ENCODE measurements at regions not wholly inside any gene's neighbourhood (a gene's known extent, or its start where the extent isn't known, plus 50 kb on each side); places are given as distances from the start of the nearest gene placed in this dataset.
A peak's percentile ranks its signal among the peaks of the same experiment; 100 is the strongest.
"Not testable (repeated sequence)": the region's sequence is repeated elsewhere in the genome, so short reads cannot be mapped to it uniquely, and the experiment has no call there.

DNA sequence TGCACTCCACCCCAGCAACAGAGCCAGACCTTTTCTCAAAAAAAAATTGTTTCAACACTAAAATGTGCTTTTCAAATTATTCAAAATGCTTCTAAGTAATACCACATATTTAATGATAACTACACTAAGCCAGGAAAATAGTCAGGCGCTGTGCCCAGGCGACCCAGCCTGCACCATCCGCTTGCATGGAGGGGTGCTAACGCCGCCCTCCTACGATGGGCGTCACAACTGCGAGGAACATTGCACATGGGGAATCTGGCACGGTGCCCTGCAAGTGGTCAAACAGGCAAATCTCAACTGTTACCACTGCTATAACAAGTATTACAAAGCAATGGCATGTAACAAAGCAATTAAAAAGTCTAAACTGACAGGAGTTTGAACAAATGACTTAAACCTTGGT is 131.7 kb upstream of the PTPN20 start:
- intact Hi-C loops (cut with DNase I; ENCODE audit: low total_unique reads): not testable (repeated sequence)

DNA sequence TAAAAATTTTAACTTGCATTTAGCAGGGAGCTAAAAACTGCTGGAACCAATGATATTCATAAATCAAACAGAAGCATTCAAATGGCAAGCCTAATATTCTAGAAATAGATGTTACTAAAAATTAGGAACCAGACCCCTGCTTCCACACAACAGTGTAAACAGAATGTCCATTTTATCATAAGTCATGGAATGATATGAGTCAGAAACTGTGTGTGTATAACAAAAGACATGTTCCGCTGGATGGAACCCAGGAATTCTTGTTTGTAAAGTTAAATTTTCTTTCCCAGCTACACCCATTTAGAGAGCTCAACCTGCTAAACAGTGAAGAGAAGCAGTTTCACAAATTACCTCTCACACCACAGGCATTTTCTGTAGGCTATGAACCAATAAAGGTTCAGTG is 131.1 kb upstream of the PTPN20 start:
- H3K9me3 ChIP-seq; DNase-seq; intact Hi-C loops (cut with DNase I; ENCODE audit: low total_unique reads); H3K4me3 ChIP-seq; H3K27me3 ChIP-seq; H3K36me3 ChIP-seq: not testable (repeated sequence)
- peak overlapping the region in 4 of 5 donors; percentile 41 to 75 (median 68) for H3K27ac ChIP-seq
- peaks cover 0 to 17% (median 8%) of the 10 kb centered on the region in 4 donors for H3K4me1 ChIP-seq
- WGBS, 5 donors: 19 to 50% (median 36%) methylated on average over 1 of the region's 1 CpG

More for the DNA sequence above, 131.7 kb upstream of the PTPN20 start:
- peak overlapping the region in 2 of 5 donors; percentile 67 to 68 for H3K27ac ChIP-seq
- not testable (repeated sequence) for H3K27me3 ChIP-seq, H3K9me3 ChIP-seq, H3K36me3 ChIP-seq, H3K4me3 ChIP-seq
- H3K4me1 ChIP-seq: peaks cover 0 to 17% (median 8%) of the 10 kb centered on the region in 4 donors
- peak in 1 of 3 donors; percentile 18 for TF ChIP-seq POLR2AphosphoS5 (IDR thresholded peaks at IDR 0.05)
- WGBS, 5 donors: 20 to 36% (median 30%) methylated on average over 7 to 9 of the region's 9 CpGs
- DNase-seq: peak; percentile 78 to 89

DNA sequence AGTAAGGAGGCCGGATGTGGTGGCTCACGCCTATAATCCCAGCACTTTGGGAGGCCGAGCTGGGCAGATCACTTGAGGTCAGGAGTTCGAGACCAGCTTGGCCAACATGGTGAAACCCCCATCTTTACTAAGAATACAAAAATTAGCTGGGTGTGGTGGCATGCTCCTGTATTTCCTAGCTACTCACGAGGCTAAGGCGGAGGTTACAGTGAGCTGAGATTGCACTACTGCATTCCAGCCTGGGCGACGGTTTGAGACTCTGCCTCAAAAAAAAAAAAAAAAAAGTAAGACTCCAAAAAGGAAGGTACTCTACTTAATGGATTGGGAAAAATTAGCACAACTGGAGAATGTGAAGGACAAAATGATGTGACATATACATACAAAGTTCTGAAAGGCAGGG is 130.2 kb upstream of the PTPN20 start:
- H3K9me3 ChIP-seq; intact Hi-C loops (cut with DNase I; ENCODE audit: low total_unique reads); H3K36me3 ChIP-seq; H3K27me3 ChIP-seq; H3K4me3 ChIP-seq: not testable (repeated sequence)
- H3K27ac ChIP-seq: peak overlapping the region in 4 of 5 donors; percentile 41 to 75 (median 68)
- 41 to 62% (median 43%) methylated on average over 8 of the region's 8 CpGs for WGBS, 5 donors
- H3K4me1 ChIP-seq: peaks cover 0 to 18% (median 8%) of the 10 kb centered on the region in 4 donors
- DNase-seq: peak in 1 of 2 donors; percentile 25

GRCh38 chr10:46782001-46782874 is 129.0 kb upstream of the PTPN20 start:
- H3K27me3 ChIP-seq; H3K9me3 ChIP-seq; H3K4me3 ChIP-seq; DNase-seq; H3K36me3 ChIP-seq; intact Hi-C loops (cut with DNase I; ENCODE audit: low total_unique reads): not testable (repeated sequence)
- WGBS, 5 donors: 32 to 57% (median 38%) methylated on average over 3 to 4 of the region's 4 CpGs
- Histone ChIP-seq H3K4me1 (peaks cover 0 to 20% (median 10%) of the 10 kb centered on the region in 4 donors), H3K27ac (peak overlapping the region in 4 of 5 donors; percentile 24 to 76 (median 71))

- H3K4me3 ChIP-seq; H3K36me3 ChIP-seq; H3K27me3 ChIP-seq; H3K9me3 ChIP-seq; intact Hi-C loops (cut with DNase I; ENCODE audit: low total_unique reads); DNase-seq: not testable (repeated sequence)
- WGBS, 5 donors: 40 to 60% (median 50%) methylated on average over 2 of the region's 2 CpGs
- H3K27ac ChIP-seq: peak overlapping the region in 3 of 5 donors; percentile 50 to 87 (median 53)
- H3K4me1 ChIP-seq: peaks cover 0 to 20% (median 8%) of the 10 kb centered on the region in 4 donors
Measured at GRCh38 chr10:46784665-46785064, 126.6 kb upstream of the PTPN20 start.

DNA sequence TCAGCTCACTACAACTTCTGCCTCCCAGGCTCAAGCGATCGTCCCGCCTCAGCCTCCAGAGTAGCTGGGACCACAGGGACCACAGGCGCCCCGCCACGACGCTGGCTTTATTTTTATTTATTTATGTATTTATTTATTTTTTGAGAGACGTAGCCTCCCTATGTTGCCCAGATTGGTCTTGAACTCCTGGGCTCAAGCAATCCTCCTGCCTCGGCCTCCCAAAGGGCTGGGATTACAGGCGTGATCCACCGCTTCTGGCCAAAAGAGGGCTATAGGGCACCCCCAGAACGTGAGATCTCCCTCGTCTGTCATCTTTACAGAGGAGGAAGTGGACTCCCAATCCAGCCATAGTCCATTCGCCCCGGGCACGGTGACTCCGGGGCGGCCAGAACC is 125.1 kb upstream of the PTPN20 start:
- H3K9me3 ChIP-seq; DNase-seq; intact Hi-C loops (cut with DNase I; ENCODE audit: low total_unique reads); H3K36me3 ChIP-seq; H3K27me3 ChIP-seq: not testable (repeated sequence)
- 41 to 48% (median 44%) methylated on average over 13 to 15 of the region's 18 CpGs for WGBS, 5 donors
- Histone ChIP-seq H3K4me1 (peaks cover 0 to 12% (median 2%) of the 10 kb centered on the region in 4 donors), H3K27ac (peak overlapping the region; percentile 74 to 87 (median 81)), H3K4me3 (peak overlapping the region; percentile 52 to 67 (median 59))

- intact Hi-C loops (cut with DNase I; ENCODE audit: low total_unique reads); H3K4me1 ChIP-seq; H3K27me3 ChIP-seq; H3K36me3 ChIP-seq; H3K9me3 ChIP-seq: not testable (repeated sequence)
- 0 to 1% (median 1%) methylated on average over 18 to 45 of the region's 62 CpGs for WGBS, 5 donors
- peak overlapping the region; percentile 52 to 67 (median 59) for H3K4me3 ChIP-seq
- peak in 1 of 3 donors; percentile 19 for TF ChIP-seq POLR2AphosphoS5 (IDR thresholded peaks at IDR 0.05)
- DNase-seq: peak; percentile 84 to 90
- H3K27ac ChIP-seq: peak overlapping the region; percentile 79 to 95 (median 86)
Measured at GRCh38 chr10:46786518-46787320, 124.5 kb upstream of the PTPN20 start.

DNA sequence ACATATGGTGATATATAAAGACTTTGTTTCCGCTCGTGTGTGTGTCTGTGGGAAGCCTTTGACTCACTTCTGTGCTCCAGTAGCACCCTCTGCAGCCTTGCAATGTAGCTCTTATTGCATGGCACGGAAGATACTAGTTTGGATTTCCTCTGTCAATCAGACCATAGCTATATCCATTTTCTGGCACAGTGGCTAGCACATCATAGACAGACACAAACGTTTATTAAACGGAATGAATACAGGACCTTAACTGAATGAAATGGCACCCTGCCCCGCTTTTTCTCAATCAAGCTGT is 124.0 kb upstream of the PTPN20 start:
- TF ChIP-seq POLR2AphosphoS5 (IDR thresholded peaks at IDR 0.05) (no peak), POLR2A (IDR thresholded peaks at IDR 0.05) (no peak), EP300 (IDR thresholded peaks at IDR 0.05) (no peak), CTCF (IDR thresholded peaks at IDR 0.05) (no peak)
- Histone ChIP-seq H3K27me3 (no peaks in the 10 kb centered on the region), H3K36me3 (peaks cover 0 to 10% (median 4%) of the 10 kb centered on the region in 4 donors), H3K9me3 (no peaks in the 10 kb centered on the region), H3K4me3 (peak overlapping the region; percentile 52 to 67 (median 59)), H3K27ac (peak overlapping the region; percentile 79 to 95 (median 86)), H3K4me1 (peaks cover 0 to 4% (median 2%) of the 10 kb centered on the region in 4 donors)
- intact Hi-C loops (cut with DNase I; ENCODE audit: low total_unique reads): no loop called here
- peak in 1 of 2 donors; percentile 72 for DNase-seq
- WGBS, 5 donors: 5 to 12% (median 7%) methylated on average over 3 to 6 of the region's 6 CpGs

GRCh38 chr10:46792657-46793357 is 118.4 kb upstream of the PTPN20 start:
- peaks cover 0 to 27% (median 21%) of the 10 kb centered on the region in 4 donors for H3K36me3 ChIP-seq
- WGBS, 5 donors: 62 to 100% (median 82%) methylated on average over 3 of the region's 6 CpGs
- H3K27me3 ChIP-seq; H3K4me3 ChIP-seq; intact Hi-C loops (cut with DNase I; ENCODE audit: low total_unique reads); H3K27ac ChIP-seq; H3K9me3 ChIP-seq; DNase-seq; H3K4me1 ChIP-seq: not testable (repeated sequence)
